ENCODE measurements at regions not wholly inside any gene's neighbourhood (a gene's known extent, or its start where the extent isn't known, plus 50 kb on each side); places are given as distances from the start of the nearest gene placed in this dataset.

DNA sequence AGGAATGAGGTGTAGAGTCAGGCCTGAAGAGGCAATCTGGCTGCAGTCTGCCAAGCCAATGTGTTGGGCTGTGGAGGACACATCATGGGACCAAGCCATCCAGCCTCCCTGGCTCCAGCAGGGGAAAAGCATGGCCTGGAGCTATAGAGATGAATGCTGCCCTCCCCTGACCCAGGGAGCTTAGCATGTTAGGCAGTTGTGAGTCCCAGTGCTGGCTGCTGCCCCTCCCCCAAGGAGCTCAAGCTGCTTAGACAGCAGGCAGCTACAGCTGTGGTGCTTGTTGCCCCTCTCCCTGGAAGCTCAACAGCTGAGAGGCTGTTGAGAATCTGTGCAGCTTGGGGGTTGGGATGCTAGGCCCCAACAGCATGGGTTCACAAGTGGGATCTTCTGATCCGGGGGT lies 85.6 kb upstream of the DNAJC19 start:
- Histone ChIP-seq H3K27ac (no peak overlapping the region), H3K36me3 (no peaks in the 10 kb centered on the region), H3K9me3 (no peaks in the 10 kb centered on the region), H3K27me3 (no peaks in the 10 kb centered on the region), H3K4me1 (no peaks in the 10 kb centered on the region), H3K4me3 (no peak overlapping the region)
- TF ChIP-seq, protein P1, sequence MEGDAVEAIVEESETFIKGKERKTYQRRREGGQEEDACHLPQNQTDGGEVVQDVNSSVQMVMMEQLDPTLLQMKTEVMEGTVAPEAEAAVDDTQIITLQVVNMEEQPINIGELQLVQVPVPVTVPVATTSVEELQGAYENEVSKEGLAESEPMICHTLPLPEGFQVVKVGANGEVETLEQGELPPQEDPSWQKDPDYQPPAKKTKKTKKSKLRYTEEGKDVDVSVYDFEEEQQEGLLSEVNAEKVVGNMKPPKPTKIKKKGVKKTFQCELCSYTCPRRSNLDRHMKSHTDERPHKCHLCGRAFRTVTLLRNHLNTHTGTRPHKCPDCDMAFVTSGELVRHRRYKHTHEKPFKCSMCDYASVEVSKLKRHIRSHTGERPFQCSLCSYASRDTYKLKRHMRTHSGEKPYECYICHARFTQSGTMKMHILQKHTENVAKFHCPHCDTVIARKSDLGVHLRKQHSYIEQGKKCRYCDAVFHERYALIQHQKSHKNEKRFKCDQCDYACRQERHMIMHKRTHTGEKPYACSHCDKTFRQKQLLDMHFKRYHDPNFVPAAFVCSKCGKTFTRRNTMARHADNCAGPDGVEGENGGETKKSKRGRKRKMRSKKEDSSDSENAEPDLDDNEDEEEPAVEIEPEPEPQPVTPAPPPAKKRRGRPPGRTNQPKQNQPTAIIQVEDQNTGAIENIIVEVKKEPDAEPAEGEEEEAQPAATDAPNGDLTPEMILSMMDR (IDR thresholded peaks at IDR 0.05), result no peak
- 78 to 85% methylated on average over 1 of the region's 1 CpG for WGBS, 2 donors
- ATAC-seq (no peak), DNase-seq (no peak), FAIRE-seq (no peak)
- intact Hi-C loops (cut with DNase I), result no loop called here

DNA sequence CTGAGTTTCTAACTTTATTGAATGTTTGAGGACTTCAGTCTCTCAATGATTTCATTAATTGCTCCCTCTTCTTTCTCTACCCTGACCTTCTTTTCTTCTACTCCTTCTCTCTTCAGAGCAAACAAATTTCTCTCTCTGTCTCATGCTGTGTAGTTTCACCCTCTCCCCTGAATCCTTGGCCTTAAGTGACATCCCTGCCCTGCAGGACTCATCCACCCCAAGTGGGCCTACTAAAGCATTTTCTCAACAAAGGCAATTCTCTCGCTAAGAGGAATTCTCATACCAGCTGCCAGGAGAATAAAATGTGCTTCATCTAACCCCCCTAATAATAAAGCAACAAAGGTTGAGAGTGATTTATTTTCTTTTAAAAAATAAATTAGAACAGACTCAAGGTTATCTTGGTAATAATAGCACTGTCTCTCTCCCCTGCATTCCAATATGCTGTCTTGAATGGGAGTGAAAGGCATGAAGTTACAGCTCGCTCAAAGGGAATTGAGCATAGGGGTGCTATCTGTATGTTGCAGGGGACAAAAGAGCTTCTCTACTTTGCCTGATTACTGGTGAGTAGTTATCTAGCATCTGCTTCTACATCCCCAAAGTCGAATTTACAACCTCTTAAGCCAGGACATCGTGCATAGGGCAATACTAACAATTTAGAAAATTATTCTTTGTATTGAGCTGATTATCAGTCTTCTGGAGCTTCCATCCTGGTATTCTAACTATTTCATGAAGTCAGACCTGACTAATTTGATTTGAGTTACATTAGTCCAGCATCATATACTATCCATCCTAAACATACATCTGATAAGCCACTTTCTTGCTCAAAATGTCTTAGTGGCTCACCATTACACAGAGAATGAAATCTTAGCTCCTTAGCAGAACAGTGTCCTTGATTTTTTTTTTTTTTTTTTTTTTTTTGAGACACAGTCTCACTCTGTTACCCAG lies 76.9 kb upstream of the DNAJC19 start:
- no peak for ATAC-seq
- Histone ChIP-seq H3K27ac (no peak overlapping the region), H3K27me3 (no peaks in the 10 kb centered on the region), H3K4me3 (no peak overlapping the region), H3K36me3 (no peaks in the 10 kb centered on the region), H3K4me1 (no peaks in the 10 kb centered on the region), H3K9me3 (no peaks in the 10 kb centered on the region)
- intact Hi-C loops (cut with DNase I), result no loop called here
- no peak for FAIRE-seq
- DNase-seq, result no peak
- TF ChIP-seq, protein P1 (IDR thresholded peaks at IDR 0.05), result no peak
- 57 to 64% methylated on average over 4 of the region's 4 CpGs for WGBS, 2 donors

DNA sequence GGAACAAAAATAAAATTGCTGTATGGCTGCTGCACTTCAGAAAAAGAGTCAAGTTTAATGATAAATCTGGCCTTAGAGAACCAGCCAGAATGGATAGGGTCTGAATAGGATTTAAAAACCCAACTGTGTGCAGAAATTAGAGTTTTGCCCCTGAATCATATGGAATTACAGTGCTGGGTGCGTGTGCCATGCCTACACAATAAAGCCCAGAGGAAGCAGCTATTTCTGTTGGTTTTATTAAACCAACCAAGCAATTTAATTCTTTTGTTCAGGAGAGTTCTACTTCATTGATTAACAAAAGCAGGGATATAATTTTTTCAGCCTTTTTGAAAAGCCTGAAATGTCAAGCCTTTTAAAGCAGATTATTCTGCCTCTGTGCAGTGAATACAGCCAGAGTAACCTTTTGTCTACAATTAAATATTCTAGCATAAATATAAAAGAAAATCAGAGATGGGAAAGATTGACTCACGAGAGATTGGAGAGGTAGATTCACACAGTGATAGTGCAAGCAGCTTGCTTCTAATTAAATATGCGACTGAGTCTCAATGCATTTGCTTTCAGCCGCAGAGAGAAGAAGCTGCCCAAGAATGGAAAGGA lies 66.7 kb upstream of the DNAJC19 start:
- Histone ChIP-seq H3K27ac (no peak overlapping the region), H3K36me3 (no peaks in the 10 kb centered on the region), H3K9me3 (no peaks in the 10 kb centered on the region), H3K4me3 (no peak overlapping the region), H3K4me1 (no peaks in the 10 kb centered on the region), H3K27me3 (no peaks in the 10 kb centered on the region)
- 78 to 80% methylated on average over 4 of the region's 4 CpGs for WGBS, 2 donors
- no peak for ATAC-seq
- no peak for FAIRE-seq
- DNase-seq, result no peak
- intact Hi-C loops (cut with DNase I), result no loop called here
- TF ChIP-seq, protein P1 (IDR thresholded peaks at IDR 0.05), result no peak

DNA sequence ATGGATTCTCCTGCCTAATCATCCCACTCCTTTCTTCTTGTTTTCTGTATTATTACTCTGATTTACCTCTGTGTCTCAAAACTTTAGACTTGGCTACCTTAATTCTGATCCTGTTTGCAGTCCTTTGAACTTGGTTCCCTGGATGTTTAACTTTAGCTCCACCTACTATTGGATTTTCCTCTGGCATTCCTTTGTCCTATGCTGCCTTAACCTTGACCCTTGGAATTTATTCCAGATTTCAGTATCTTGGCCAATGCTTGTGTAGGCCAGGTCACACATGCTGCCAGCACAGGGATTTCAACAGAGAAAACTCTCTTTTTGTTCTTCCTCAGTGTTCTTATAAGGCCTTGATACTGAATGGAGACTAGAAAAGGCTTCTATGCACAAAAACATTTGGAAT lies 65.0 kb upstream of the DNAJC19 start:
- ATAC-seq (no peak), DNase-seq (no peak), FAIRE-seq (no peak)
- Histone ChIP-seq H3K9me3 (no peaks in the 10 kb centered on the region), H3K36me3 (no peaks in the 10 kb centered on the region), H3K4me3 (no peak overlapping the region), H3K4me1 (no peaks in the 10 kb centered on the region), H3K27ac (no peak overlapping the region), H3K27me3 (no peaks in the 10 kb centered on the region)
- intact Hi-C loops (cut with DNase I), result no loop called here
- TF ChIP-seq, protein P1 (IDR thresholded peaks at IDR 0.05), result no peak

DNA sequence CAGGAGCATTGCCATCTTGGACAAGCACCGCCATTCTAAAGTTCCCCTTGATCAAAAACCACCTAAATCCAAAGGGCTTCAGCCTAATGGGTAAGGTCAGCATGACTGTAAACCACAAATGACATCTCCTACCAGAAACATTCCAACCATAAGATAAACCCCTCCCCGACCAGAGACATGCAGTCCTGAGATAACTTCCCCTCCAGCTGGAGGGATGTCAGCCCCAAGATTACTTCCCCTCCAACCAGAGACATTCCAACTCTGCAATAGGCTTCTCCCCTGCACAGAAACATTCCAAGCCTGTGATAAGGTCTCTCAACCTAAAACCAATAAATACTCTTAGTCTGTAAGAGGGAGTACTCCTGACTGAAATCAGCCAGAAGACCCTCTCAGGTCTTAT lies 62.7 kb upstream of the DNAJC19 start:
- TF ChIP-seq, protein P1 (IDR thresholded peaks at IDR 0.05), result no peak
- no peak overlapping the region for H3K27ac ChIP-seq
- DNase-seq (no peak), FAIRE-seq (no peak), ATAC-seq (no peak)
- no peak overlapping the region for H3K4me3 ChIP-seq
- no peaks in the 10 kb centered on the region for H3K9me3 ChIP-seq
- H3K27me3 ChIP-seq, result no peaks in the 10 kb centered on the region
- 51 to 68% methylated on average over 2 of the region's 2 CpGs for WGBS, 2 donors
- intact Hi-C loops (cut with DNase I), result no loop called here
- no peaks in the 10 kb centered on the region for H3K36me3 ChIP-seq
- H3K4me1 ChIP-seq, result no peaks in the 10 kb centered on the region
